Hepatocyte (in vitro differentiated cells): ENCODE measurements at regions not wholly inside any gene's neighbourhood (a gene's known extent, or its start where the extent isn't known, plus 50 kb on each side); places are given as distances from the start of the nearest gene placed in this dataset.

ENCODE experiments used
- EZH2 ChIP-seq: fragments of 200-600 bp; sonication (generic); IDR thresholded peaks from 2 replicates; pipeline ENCODE4 v1.6.1; 2016; ENCODE audit warnings: antibody characterized with exemption, mild to moderate bottlenecking, borderline replicate concordance
- TF ChIP-seq, protein P1 (sequence below): fragments of 200-600 bp; sonication (generic); IDR thresholded peaks from 2 replicates; pipeline ENCODE4 v1.5.1; 2016; ENCODE audit warnings: antibody characterized with exemption, mild to moderate bottlenecking; ENCODE audit not compliant: poor library complexity

DNA sequence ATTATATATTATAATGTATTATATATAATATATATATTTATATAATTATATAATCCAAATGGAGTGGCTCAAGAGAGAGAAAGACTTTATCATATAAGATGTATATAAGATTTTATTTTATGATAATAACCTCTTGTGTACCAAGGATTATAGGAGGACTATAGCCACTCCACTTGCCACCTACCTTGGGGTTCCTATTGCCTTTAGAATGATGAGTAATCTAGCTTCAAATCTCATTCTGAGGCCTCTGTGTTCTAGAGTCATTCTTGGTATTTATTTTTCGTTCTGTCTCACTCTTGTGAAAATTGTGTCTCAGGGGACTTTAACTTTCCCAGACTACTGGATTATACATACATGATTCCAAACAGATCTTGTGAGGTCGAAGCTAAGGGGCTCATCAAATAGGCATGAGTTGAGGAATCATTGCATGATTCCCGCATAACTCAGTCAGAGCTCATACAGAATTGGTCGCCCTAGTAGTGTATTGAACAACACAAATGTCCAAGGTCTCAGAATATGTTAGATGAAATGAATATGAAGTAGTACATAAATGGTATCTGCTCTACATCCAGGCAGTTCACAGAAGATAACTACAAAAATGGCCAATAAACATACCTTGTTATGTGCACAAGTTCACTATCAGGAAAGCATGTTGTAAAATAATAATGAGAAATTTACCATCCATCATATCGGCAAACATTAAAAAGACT lies 159.5 kb upstream of the RNPC3 start:
- no peak for TF ChIP-seq EZH2
- TF ChIP-seq, protein P1, sequence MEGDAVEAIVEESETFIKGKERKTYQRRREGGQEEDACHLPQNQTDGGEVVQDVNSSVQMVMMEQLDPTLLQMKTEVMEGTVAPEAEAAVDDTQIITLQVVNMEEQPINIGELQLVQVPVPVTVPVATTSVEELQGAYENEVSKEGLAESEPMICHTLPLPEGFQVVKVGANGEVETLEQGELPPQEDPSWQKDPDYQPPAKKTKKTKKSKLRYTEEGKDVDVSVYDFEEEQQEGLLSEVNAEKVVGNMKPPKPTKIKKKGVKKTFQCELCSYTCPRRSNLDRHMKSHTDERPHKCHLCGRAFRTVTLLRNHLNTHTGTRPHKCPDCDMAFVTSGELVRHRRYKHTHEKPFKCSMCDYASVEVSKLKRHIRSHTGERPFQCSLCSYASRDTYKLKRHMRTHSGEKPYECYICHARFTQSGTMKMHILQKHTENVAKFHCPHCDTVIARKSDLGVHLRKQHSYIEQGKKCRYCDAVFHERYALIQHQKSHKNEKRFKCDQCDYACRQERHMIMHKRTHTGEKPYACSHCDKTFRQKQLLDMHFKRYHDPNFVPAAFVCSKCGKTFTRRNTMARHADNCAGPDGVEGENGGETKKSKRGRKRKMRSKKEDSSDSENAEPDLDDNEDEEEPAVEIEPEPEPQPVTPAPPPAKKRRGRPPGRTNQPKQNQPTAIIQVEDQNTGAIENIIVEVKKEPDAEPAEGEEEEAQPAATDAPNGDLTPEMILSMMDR, result no peak
